IMR-90 (cell line): ENCODE measurements at regions not wholly inside any gene's neighbourhood (a gene's known extent, or its start where the extent isn't known, plus 50 kb on each side); places are given as distances from the start of the nearest gene placed in this dataset.

ENCODE experiments used
- ATAC-seq: fragments of 200-7000 bp; cut with Tn5 transposase; 2 replicates; pipeline ENCODE4 v1.9.1; 2020; ENCODE audit warnings: low read depth, mild to moderate bottlenecking, moderate library complexity
- BruUV-seq: library from RNA; stranded (reverse); fragments of 400-500 nt; replicated peaks from 2 replicates; lab custom pipeline; 2021; lab: Mats Ljungman, UMichigan
- CTCF ChIA-PET: fragments of 300-600 bp; formaldehyde crosslinking; extraction: SDS; loops from one replicate; lab custom pipeline; 2021; ENCODE audit warnings: antibody characterized with exemption; lab: Yijun Ruan, JAX
- POLR2A ChIA-PET: fragments of 300-600 bp; sonication (Branson Sonifier 250); formaldehyde crosslinking; loops from one replicate; lab custom pipeline; 2022; ENCODE audit warnings: antibody characterized with exemption; ENCODE audit not compliant: unreplicated experiment; lab: Charles Lee
- DNase-seq: peaks from one replicate; pipeline ENCODE4 v3.0.0; 2013
- H2AFZ ChIP-seq: replicated peaks from 2 replicates; pipeline ENCODE3; 2013; ENCODE audit warnings: low read length, mild to moderate bottlenecking; ENCODE audit not compliant: poor library complexity
- H2AK5ac ChIP-seq: 2 replicates; pipeline ENCODE4 v1.6.1; 2013; ENCODE audit warnings: low read depth, low read length, inconsistent platforms
- H2AK9ac ChIP-seq: replicated peaks from 2 replicates; pipeline ENCODE3; 2013; ENCODE audit warnings: mild to moderate bottlenecking, low read depth, low read length, moderate library complexity; ENCODE audit not compliant: poor library complexity
- H2BK120ac ChIP-seq: 2 replicates; pipeline ENCODE4 v1.6.1; 2013; ENCODE audit warnings: low read depth, low read length, inconsistent platforms
- H2BK15ac ChIP-seq: 3 replicates; pipeline ENCODE4 v1.6.1; 2013; ENCODE audit warnings: low read depth, low read length, inconsistent platforms
- H2BK20ac ChIP-seq: 2 replicates; pipeline ENCODE4 v1.6.1; 2013; ENCODE audit warnings: low read depth, mild to moderate bottlenecking, inconsistent platforms, low read length, moderate library complexity
- H2BK5ac ChIP-seq: 2 replicates; pipeline ENCODE4 v1.6.1; 2013; ENCODE audit warnings: mild to moderate bottlenecking, low read depth, low read length, inconsistent platforms; ENCODE audit not compliant: poor library complexity, severe bottlenecking
- H3K14ac ChIP-seq: replicated peaks from 2 replicates; pipeline ENCODE4 v1.6.1; 2013; ENCODE audit warnings: low read depth, low read length, inconsistent platforms
- H3K18ac ChIP-seq: 2 replicates; pipeline ENCODE4 v1.6.1; 2013; ENCODE audit warnings: low read depth, low read length, control low read depth
- H3K23ac ChIP-seq: 2 replicates; pipeline ENCODE4 v1.6.1; 2013; ENCODE audit warnings: low read depth, low read length, inconsistent platforms
- H3K27ac ChIP-seq: 2 replicates; pipeline ENCODE4 v1.5.1; 2013; ENCODE audit warnings: mild to moderate bottlenecking, control low read depth, low read length; ENCODE audit not compliant: insufficient read depth
- H3K27me3 ChIP-seq: 2 replicates; pipeline ENCODE4 v1.6.1; 2013; ENCODE audit warnings: low read length; ENCODE audit not compliant: control insufficient read depth, insufficient read depth
- H3K36me3 ChIP-seq: 2 replicates; pipeline ENCODE4 v1.6.1; 2013; ENCODE audit warnings: low read length, mixed read lengths; ENCODE audit not compliant: control insufficient read depth, insufficient read depth
- H3K4ac ChIP-seq: 2 replicates; pipeline ENCODE4 v1.6.1; 2013; ENCODE audit warnings: low read depth, low read length, inconsistent platforms
- H3K4me1 ChIP-seq: 2 replicates; pipeline ENCODE4 v1.6.1; 2013; ENCODE audit warnings: low read length, mixed read lengths; ENCODE audit not compliant: control insufficient read depth, insufficient read depth
- H3K4me2 ChIP-seq: 2 replicates; pipeline ENCODE4 v1.6.1; 2013; ENCODE audit warnings: low read depth, mild to moderate bottlenecking, control low read depth, low read length, moderate library complexity
- H3K4me3 ChIP-seq: 2 replicates; pipeline ENCODE4 v1.5.1; 2013; ENCODE audit warnings: low read depth, mild to moderate bottlenecking, control low read depth, low read length, moderate library complexity; ENCODE audit not compliant: insufficient read depth
- H3K56ac ChIP-seq: 2 replicates; pipeline ENCODE4 v1.6.1; 2013; ENCODE audit warnings: low read length, inconsistent platforms; ENCODE audit not compliant: insufficient read depth; ENCODE audit errors: extremely low read depth
- H3K79me1 ChIP-seq, 2 experiments: 2 replicates each; pipeline ENCODE4 v1.6.1; 2013; ENCODE audit warnings: low read length in 2 of 2, inconsistent platforms in 1 of 2, low read depth in 1 of 2
- H3K9ac ChIP-seq: 2 replicates; pipeline ENCODE4 v1.6.1; 2013; ENCODE audit warnings: low read depth, low read length, control low read depth
- H3K9me1 ChIP-seq: 2 replicates; pipeline ENCODE4 v1.6.1; 2013; ENCODE audit warnings: low read length, inconsistent platforms; ENCODE audit not compliant: insufficient read depth
- H3K9me3 ChIP-seq: 2 replicates; pipeline ENCODE4 v1.6.1; 2013; ENCODE audit warnings: low read length; ENCODE audit not compliant: control insufficient read depth, insufficient read depth
- H4K20me1 ChIP-seq: 2 replicates; pipeline ENCODE4 v1.6.1; 2013; ENCODE audit warnings: low read length, inconsistent platforms; ENCODE audit not compliant: insufficient read depth
- H4K5ac ChIP-seq: 2 replicates; pipeline ENCODE4 v1.6.1; 2013; ENCODE audit warnings: mild to moderate bottlenecking, low read depth, low read length, control low read depth
- H4K8ac ChIP-seq, 2 experiments: 2 replicates each; pipeline ENCODE4 v1.6.1; 2013; ENCODE audit warnings: low read depth in 2 of 2, low read length in 2 of 2, control low read depth in 1 of 2, inconsistent platforms in 1 of 2
- H4K91ac ChIP-seq: 2 replicates; pipeline ENCODE4 v1.6.1; 2013; ENCODE audit warnings: low read depth, low read length, inconsistent platforms; ENCODE audit not compliant: insufficient read depth
- BHLHE40 ChIP-seq: fragments of 150-350 bp; IDR thresholded peaks from 2 replicates; pipeline ENCODE4 v1.6.1; 2016; ENCODE audit warnings: mild to moderate bottlenecking, low read depth, low read length
- CEBPB ChIP-seq: IDR thresholded peaks from 2 replicates; pipeline ENCODE4 v1.6.1; 2012; ENCODE audit warnings: low read depth, low read length, improper control_type of control experiment
- CHD1 ChIP-seq: IDR thresholded peaks from 2 replicates; pipeline ENCODE4 v1.6.1; 2012; ENCODE audit warnings: low read depth, low read length, improper control_type of control experiment
- CTCF ChIP-seq: conservative IDR thresholded peaks from 2 replicates; pipeline ENCODE4 v1.5.1; 2012; ENCODE audit warnings: mild to moderate bottlenecking, low read depth, low read length, improper control_type of control experiment
- ELK1 ChIP-seq: fragments of 150-350 bp; IDR thresholded peaks from 2 replicates; pipeline ENCODE4 v1.6.1; 2016; ENCODE audit warnings: low read depth, mild to moderate bottlenecking, low read length, moderate library complexity, borderline replicate concordance
- FOS ChIP-seq: fragments of 150-350 bp; IDR thresholded peaks from 2 replicates; pipeline ENCODE4 v1.6.1; 2016; ENCODE audit warnings: low read depth, low read length
- MAFK ChIP-seq: IDR thresholded peaks from 2 replicates; pipeline ENCODE4 v1.6.1; 2012; ENCODE audit warnings: low read depth, low read length, improper control_type of control experiment
- MAZ ChIP-seq: IDR thresholded peaks from 2 replicates; pipeline ENCODE4 v1.6.1; 2012; ENCODE audit warnings: low read depth, mild to moderate bottlenecking, low read length, improper control_type of control experiment, moderate library complexity, borderline replicate concordance
- MXI1 ChIP-seq: IDR thresholded peaks from 2 replicates; pipeline ENCODE4 v1.6.1; 2012; ENCODE audit warnings: low read depth, mild to moderate bottlenecking, low read length, moderate library complexity, borderline replicate concordance
- NFE2L2 ChIP-seq: fragments of 150-350 bp; IDR thresholded peaks from 2 replicates; pipeline ENCODE4 v1.6.1; 2016; ENCODE audit warnings: low read depth, mild to moderate bottlenecking, low read length
- POLR2A ChIP-seq: IDR thresholded peaks from 2 replicates; pipeline ENCODE4 v1.6.1; 2012; ENCODE audit warnings: mild to moderate bottlenecking, low read depth, low read length
- RAD21 ChIP-seq: IDR thresholded peaks from 2 replicates; pipeline ENCODE4 v1.6.1; 2012; ENCODE audit warnings: low read length, improper control_type of control experiment
- RCOR1 ChIP-seq: IDR thresholded peaks from 2 replicates; pipeline ENCODE4 v1.6.1; 2012; ENCODE audit warnings: mild to moderate bottlenecking, low read length, improper control_type of control experiment; ENCODE audit not compliant: insufficient replicate concordance
- RFX5 ChIP-seq: IDR thresholded peaks from 2 replicates; pipeline ENCODE4 v1.8.0; 2012; ENCODE audit warnings: low read depth, mild to moderate bottlenecking, low read length, moderate library complexity
- SMC3 ChIP-seq: fragments of 150-350 bp; IDR thresholded peaks from 2 replicates; pipeline ENCODE4 v1.6.1; 2016; ENCODE audit warnings: low read depth, mild to moderate bottlenecking, antibody characterized with exemption, low read length, moderate library complexity
- USF2 ChIP-seq: fragments of 150-350 bp; IDR thresholded peaks from 2 replicates; pipeline ENCODE4 v1.6.1; 2017; ENCODE audit warnings: mild to moderate bottlenecking, antibody characterized with exemption, low read length, low read depth
- WGBS, 2 experiments: methylation state at CpG; one replicate each; pipeline versions ENCODE4 v1.1.5 to v1.1.7; 2013; ENCODE audit warnings: missing lambda C conversion rate in 2 of 2; ENCODE audit not compliant: insufficient read length in 1 of 2; ENCODE audit errors: extremely low coverage in 2 of 2; 5-methylcytosine and 5-hydroxymethylcytosine counted together
- dilution Hi-C: fragments of 300-500 bp; cut with HindIII; formaldehyde crosslinking; loops from one replicate; pipeline ENCODE4 v1.14.3; 2018; ENCODE audit warnings: low sequenced_read_pairs; ENCODE audit not compliant: unreplicated experiment
- in situ Hi-C: fragments of 300-500 bp; cut with MboI; formaldehyde crosslinking; loops from 3 replicates; pipeline ENCODE4 v1.14.3; 2019; ENCODE audit warnings: low sequenced_read_pairs, inconsistent platforms, mixed read lengths
- intact Hi-C: fragments of 100-400 bp; cut with micrococcal nuclease; formaldehyde crosslinking; loops from 2 replicates; pipeline ENCODE4 v1.10.0; 2022

- no peak overlapping the region for H2AK9ac ChIP-seq
- H4K5ac ChIP-seq: no peak overlapping the region
- in situ Hi-C loops: no loop called here
- no peak overlapping the region for H3K56ac ChIP-seq
- H2AFZ ChIP-seq: no peak overlapping the region
- ATAC-seq (no peak), DNase-seq (no peak)
- no peaks in the 10 kb centered on the region for H3K9me3 ChIP-seq
- no peak for TF ChIP-seq MAFK
- TF ChIP-seq SMC3: no peak
- no peak for TF ChIP-seq MXI1
- no peak for TF ChIP-seq MAZ
- no peak for TF ChIP-seq ELK1
- TF ChIP-seq RCOR1: no peak
- no peak for TF ChIP-seq RFX5
- TF ChIP-seq CTCF: no peak
- TF ChIP-seq CEBPB: no peak
- no peak for TF ChIP-seq RAD21
- no peak for TF ChIP-seq NFE2L2
- TF ChIP-seq POLR2A: no peak
- no peak for TF ChIP-seq USF2
- no peak for TF ChIP-seq CHD1
- no peak for TF ChIP-seq BHLHE40
- no peak for TF ChIP-seq FOS
- dilution Hi-C loops: no loop called here
- no peak overlapping the region for H3K27ac ChIP-seq
- no peaks in the 10 kb centered on the region for H3K79me1 ChIP-seq
- ChIA-PET POLR2A (no interaction called here), CTCF (no interaction called here)
- no peak overlapping the region for H3K18ac ChIP-seq
- H3K23ac ChIP-seq: no peak overlapping the region
- H2BK5ac ChIP-seq: no peak overlapping the region
- no peak overlapping the region for H2BK120ac ChIP-seq
- H3K9me1 ChIP-seq: no peaks in the 10 kb centered on the region
- H3K4me3 ChIP-seq: no peak overlapping the region
- no peak overlapping the region for H4K91ac ChIP-seq
- no peak overlapping the region for H3K4ac ChIP-seq
- H2BK20ac ChIP-seq: no peak overlapping the region
- BruUV-seq: no TSS peak
- WGBS, 2 experiments: no CpG with 5 or more reads among the region's 2 CpGs
- H3K4me1 ChIP-seq: no peaks in the 10 kb centered on the region
- H3K36me3 ChIP-seq: no peaks in the 10 kb centered on the region
- H3K4me2 ChIP-seq: no peak overlapping the region
- H4K8ac ChIP-seq: no peak overlapping the region
- H3K9ac ChIP-seq: no peak overlapping the region
- H2BK15ac ChIP-seq: no peak overlapping the region
- H3K14ac ChIP-seq: no peak overlapping the region
- no peaks in the 10 kb centered on the region for H4K20me1 ChIP-seq
- H3K27me3 ChIP-seq: no peaks in the 10 kb centered on the region
- intact Hi-C loops: no loop called here
- H2AK5ac ChIP-seq: no peak overlapping the region
These were observed 109.8 kb downstream of the RFX6 start for GRCh38 chr6:116986819-116987218.
